ENCODE measurements at regions not wholly inside any gene's neighbourhood (a gene's known extent, or its start where the extent isn't known, plus 50 kb on each side); places are given as distances from the start of the nearest gene placed in this dataset.

GRCh38 chr13:109301726-109302125 lies 484.7 kb downstream of the IRS2 start:
- Histone ChIP-seq H3K18ac (ENCODE audit: low read depth, low read length) (no peak overlapping the region), H3K14ac (replicated peaks; ENCODE audit: low read depth, low read length) (no peak overlapping the region), H3K56ac (ENCODE audit: extremely low read depth, insufficient read depth, low read length) (no peak overlapping the region), H3K9me1 (ENCODE audit: insufficient read depth, low read length) (no peaks in the 10 kb centered on the region), H2AFZ (replicated peaks; ENCODE audit: low read length, poor library complexity) (no peak overlapping the region), H4K8ac (ENCODE audit: low read depth in 2 of 2, low read length in 2 of 2) (no peak overlapping the region), H2AK9ac (replicated peaks; ENCODE audit: low read depth, low read length, poor library complexity) (no peak overlapping the region), H3K27ac (ENCODE audit: insufficient read depth, low read length) (no peak overlapping the region), H3K36me3 (ENCODE audit: control insufficient read depth, insufficient read depth, low read length) (no peaks in the 10 kb centered on the region), H3K23ac (ENCODE audit: low read depth, low read length) (no peak overlapping the region), H4K20me1 (ENCODE audit: insufficient read depth, low read length) (no peaks in the 10 kb centered on the region), H3K4ac (ENCODE audit: low read depth, low read length) (no peak overlapping the region), H3K4me1 (ENCODE audit: control insufficient read depth, insufficient read depth, low read length) (peaks cover 3% of the 10 kb centered on the region; the same call in 1 of the 2 replicates), H3K9ac (ENCODE audit: low read depth, low read length) (no peak overlapping the region), H2BK5ac (ENCODE audit: low read depth, low read length, poor library complexity, severe bottlenecking) (no peak overlapping the region), H2AK5ac (ENCODE audit: low read depth, low read length) (no peak overlapping the region), H4K91ac (ENCODE audit: insufficient read depth, low read depth, low read length) (no peak overlapping the region), H2BK15ac (ENCODE audit: low read depth, low read length) (no peak overlapping the region), H3K4me3 (ENCODE audit: insufficient read depth, low read depth, low read length) (no peak overlapping the region), H2BK120ac (ENCODE audit: low read depth, low read length) (no peak overlapping the region), H2BK20ac (ENCODE audit: low read depth, low read length) (no peak overlapping the region), H3K79me1 (ENCODE audit: low read depth in 1 of 2, low read length in 2 of 2) (no peaks in the 10 kb centered on the region), H3K4me2 (ENCODE audit: low read depth, low read length) (no peak overlapping the region), H3K9me3 (ENCODE audit: control insufficient read depth, insufficient read depth, low read length) (no peaks in the 10 kb centered on the region), H4K5ac (ENCODE audit: low read depth, low read length) (no peak overlapping the region), H3K27me3 (ENCODE audit: control insufficient read depth, insufficient read depth, low read length) (peaks cover 3% of the 10 kb centered on the region; the same call in 1 of the 2 replicates)
- ChIA-PET CTCF (no interaction called here), POLR2A (ENCODE audit: unreplicated experiment) (no interaction called here)
- ATAC-seq (ENCODE audit: low read depth) (no peak), DNase-seq (no peak)
- no TSS peak for BruUV-seq (replicated peaks)
- in situ Hi-C loops (cut with MboI; ENCODE audit: low sequenced_read_pairs): no loop called here
- TF ChIP-seq POLR2A (IDR thresholded peaks at IDR 0.05; ENCODE audit: low read depth, low read length) (no peak), USF2 (IDR thresholded peaks at IDR 0.05; ENCODE audit: low read depth, low read length) (no peak), CHD1 (IDR thresholded peaks at IDR 0.05; ENCODE audit: low read depth, low read length) (no peak), MXI1 (IDR thresholded peaks at IDR 0.05; ENCODE audit: borderline replicate concordance, low read depth, low read length) (no peak), NFE2L2 (IDR thresholded peaks at IDR 0.05; ENCODE audit: low read depth, low read length) (no peak)
- dilution Hi-C loops (cut with HindIII; ENCODE audit: low sequenced_read_pairs, unreplicated experiment): no loop called here
- intact Hi-C loops (cut with micrococcal nuclease): no loop called here
- 92% methylated on average over 2 of the region's 5 CpGs; no CpG with 5 or more reads in 1 of the 2 experiments for WGBS, 2 experiments (ENCODE audit: extremely low coverage in 2 of 2, insufficient read length in 1 of 2)

Measured in IMR-90 (cell line).